ENCODE measurements at regions not wholly inside any gene's neighbourhood (a gene's known extent, or its start where the extent isn't known, plus 50 kb on each side); places are given as distances from the start of the nearest gene placed in this dataset.
"Not testable (repeated sequence)": the region's sequence is repeated elsewhere in the genome, so short reads cannot be mapped to it uniquely, and the experiment has no call there.

GRCh38 chr6:95867205-95867604, 148.6 kb upstream of the FUT9 start:
- no peak for ATAC-seq

- ATAC-seq: no peak
Measured at GRCh38 chr6:95877480-95877879, 138.3 kb upstream of the FUT9 start.

GRCh38 chr6:95879856-95880255, 135.9 kb upstream of the FUT9 start:
- ATAC-seq: no peak

DNA sequence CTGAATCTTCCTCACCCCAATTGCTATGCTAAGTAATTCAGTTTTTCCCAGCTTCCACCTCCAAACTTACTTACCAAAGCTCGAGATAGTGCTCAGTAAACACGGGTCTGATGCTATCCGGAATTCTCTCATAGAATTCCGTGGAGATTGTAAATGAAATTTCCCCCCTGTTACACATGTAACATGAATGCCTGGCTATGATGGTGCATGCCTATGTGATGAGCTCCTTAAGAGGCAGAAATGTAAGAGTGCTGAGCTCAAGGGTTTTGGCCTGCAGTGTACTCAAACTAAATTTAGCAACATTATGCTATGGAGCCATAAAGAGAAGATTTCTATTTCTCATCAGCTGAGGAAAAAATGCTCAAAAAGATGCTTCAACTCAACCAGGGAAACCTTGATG, 133.4 kb upstream of the FUT9 start:
- ATAC-seq: no peak

- not testable (repeated sequence) for ATAC-seq
Measured at GRCh38 chr6:95888711-95889110, 127.1 kb upstream of the FUT9 start.

DNA sequence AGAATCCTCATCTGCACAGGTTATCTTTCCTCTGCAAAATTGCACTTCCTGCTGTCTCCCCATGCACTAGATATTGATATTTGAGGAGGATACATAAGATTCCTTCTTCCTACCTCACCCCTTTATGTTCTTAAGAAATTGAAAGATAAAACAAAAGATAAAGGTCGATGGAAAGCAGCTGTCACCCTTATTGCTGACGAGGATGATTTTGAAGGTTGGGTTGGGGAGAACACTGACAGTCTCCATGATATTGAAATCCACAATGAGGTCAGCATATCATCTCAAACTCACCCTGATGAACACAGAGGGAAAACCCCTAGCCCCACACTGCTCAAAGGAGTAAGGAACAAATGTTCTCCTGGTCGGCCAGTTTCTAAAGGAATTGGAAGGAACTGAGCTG, 110.6 kb upstream of the FUT9 start:
- ATAC-seq: no peak

- no peak for ATAC-seq
Measured at GRCh38 chr6:95917034-95917433, 98.7 kb upstream of the FUT9 start.

DNA sequence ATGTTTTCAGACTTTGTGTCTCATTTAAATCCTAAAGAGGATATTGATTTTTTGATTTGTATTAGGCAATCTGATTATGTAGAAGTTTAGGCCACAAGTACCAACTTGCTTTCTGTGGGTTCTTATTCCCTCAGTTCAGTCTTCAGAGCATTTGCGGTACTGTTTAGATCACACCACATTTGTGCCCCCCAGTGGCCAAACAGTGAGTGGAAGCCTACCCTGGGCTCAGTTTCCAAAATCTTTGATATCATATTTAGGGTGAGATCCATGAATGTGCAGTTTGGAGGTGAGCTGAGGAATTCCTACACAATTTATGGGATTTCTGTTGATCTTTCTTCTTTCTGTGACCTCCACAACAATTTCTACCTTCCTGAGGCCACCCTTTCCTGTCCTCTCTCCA, 92.3 kb upstream of the FUT9 start:
- ATAC-seq: no peak

DNA sequence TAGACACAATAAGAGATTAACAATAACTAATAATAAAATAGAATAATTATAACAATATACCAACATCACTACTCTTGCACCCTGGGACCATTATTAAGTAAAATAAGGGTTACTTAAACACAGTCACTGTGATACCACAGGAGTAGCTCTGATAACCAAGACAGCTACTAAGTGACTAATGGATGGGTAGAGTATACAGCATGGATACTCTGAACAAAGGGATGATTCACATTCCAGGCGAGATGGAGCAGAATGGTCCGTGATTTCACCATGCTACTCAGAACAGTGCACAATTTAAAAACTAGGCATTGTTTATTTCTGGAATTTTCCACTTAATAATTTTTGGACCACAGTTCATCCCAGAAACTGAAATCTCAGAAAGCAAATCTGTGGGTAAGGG, 80.0 kb upstream of the FUT9 start:
- no peak for ATAC-seq

GRCh38 chr6:95946906-95947305, 68.9 kb upstream of the FUT9 start:
- ATAC-seq: no peak

DNA sequence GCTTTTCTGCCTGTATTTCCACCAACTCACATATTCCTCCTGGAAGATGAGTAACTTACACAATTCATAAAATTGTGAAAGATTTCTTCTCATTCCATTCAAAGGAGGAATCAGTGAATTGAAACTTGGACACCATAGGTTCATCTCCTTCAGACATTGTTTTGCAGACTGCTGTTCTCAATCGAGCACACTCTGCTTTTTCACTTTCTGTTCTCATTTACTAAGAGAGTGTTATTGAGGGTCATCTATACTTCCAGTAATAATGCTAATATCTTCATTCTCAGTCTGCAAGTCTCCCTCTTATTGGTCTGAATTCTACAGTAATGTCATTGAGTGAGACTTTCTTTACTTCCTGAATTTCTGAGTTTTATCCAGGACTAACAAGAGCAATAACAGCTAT, 67.5 kb upstream of the FUT9 start:
- no peak for ATAC-seq

DNA sequence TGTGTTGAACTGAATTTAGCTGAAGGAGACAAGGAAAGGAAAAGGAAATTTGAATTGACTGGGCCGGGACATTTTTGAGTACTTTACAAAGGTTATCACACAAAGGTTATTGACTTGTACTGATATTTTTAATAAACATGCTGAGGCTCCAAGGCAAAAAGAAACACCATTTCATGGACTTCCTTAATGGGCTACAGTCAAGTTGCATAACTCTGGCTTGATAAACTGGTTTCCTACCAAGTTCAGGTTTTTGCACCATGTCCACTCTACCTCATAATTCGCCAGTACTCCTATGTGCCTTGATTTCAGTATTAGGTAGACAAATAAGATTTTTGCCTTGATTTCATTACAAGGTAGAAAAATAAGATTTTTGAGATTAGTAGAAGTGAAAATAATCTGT, 65.8 kb upstream of the FUT9 start:
- ATAC-seq: no peak

GRCh38 chr6:95958686-95959085, 57.1 kb upstream of the FUT9 start:
- ATAC-seq: no peak

DNA sequence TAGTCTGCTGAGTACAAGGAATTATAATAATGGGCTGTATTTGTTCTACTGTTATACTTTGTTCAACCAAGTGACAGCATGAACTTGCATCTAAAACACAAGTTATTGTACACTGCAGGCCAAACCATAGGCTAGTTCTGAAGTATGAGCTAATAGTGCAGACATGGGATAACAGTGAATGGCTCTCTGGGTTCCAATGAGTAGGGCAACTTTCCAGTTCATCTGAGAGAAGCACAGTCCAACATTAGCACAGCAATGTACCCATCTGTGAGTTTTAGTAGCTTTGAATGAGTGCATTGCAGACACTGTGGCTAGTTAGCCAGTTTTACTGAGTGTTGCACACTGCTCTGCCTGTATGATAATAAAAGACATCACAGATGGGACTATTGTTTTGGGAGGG, 56.5 kb upstream of the FUT9 start:
- no peak for ATAC-seq
